Colonic mucosa (tissue), 4 donors: ENCODE measurements at regions not wholly inside any gene's neighbourhood (a gene's known extent, or its start where the extent isn't known, plus 50 kb on each side); places are given as distances from the start of the nearest gene placed in this dataset.

Experiments
- DNase-seq: peaks from one replicate; pipeline ENCODE4 v3.0.0-alpha.2; 2020
- H3K27ac ChIP-seq: fragments of 200-600 bp; one replicate; pipeline ENCODE4 v1.8.0; 2021
- H3K27me3 ChIP-seq: fragments of 200-600 bp; one replicate; pipeline ENCODE4 v1.8.0; 2021
- H3K36me3 ChIP-seq: fragments of 200-600 bp; one replicate; pipeline ENCODE4 v1.8.0; 2021
- H3K4me1 ChIP-seq: fragments of 200-600 bp; one replicate; pipeline ENCODE4 v1.8.0; 2021; ENCODE audit warnings: mild to moderate bottlenecking
- H3K4me3 ChIP-seq: fragments of 200-600 bp; one replicate; pipeline ENCODE4 v1.8.0; 2021
- H3K9ac ChIP-seq, 2 donors: one replicate each; pipeline ENCODE4 v1.7.0; 2013; ENCODE audit warnings: control low read depth in 2 of 2, low read depth in 2 of 2, low read length in 2 of 2
- H3K9me3 ChIP-seq: fragments of 200-600 bp; one replicate; pipeline ENCODE4 v1.8.0; 2021
- intact Hi-C: fragments of 100-400 bp; cut with DNase I; formaldehyde crosslinking; loops from one replicate; pipeline ENCODE4 v1.14.1; 2022
- TF ChIP-seq, protein P1 (sequence below): fragments of 200-600 bp; IDR thresholded peaks from one replicate; pipeline ENCODE4 v1.8.0; 2022; ENCODE audit warnings: antibody characterized with exemption, mild to moderate bottlenecking
- donor health status: healthy.
- donor health status: DM: no; HTN: no; CAD: no.
- donor health status: DM: no; HTN: no; CAD: no.

DNA sequence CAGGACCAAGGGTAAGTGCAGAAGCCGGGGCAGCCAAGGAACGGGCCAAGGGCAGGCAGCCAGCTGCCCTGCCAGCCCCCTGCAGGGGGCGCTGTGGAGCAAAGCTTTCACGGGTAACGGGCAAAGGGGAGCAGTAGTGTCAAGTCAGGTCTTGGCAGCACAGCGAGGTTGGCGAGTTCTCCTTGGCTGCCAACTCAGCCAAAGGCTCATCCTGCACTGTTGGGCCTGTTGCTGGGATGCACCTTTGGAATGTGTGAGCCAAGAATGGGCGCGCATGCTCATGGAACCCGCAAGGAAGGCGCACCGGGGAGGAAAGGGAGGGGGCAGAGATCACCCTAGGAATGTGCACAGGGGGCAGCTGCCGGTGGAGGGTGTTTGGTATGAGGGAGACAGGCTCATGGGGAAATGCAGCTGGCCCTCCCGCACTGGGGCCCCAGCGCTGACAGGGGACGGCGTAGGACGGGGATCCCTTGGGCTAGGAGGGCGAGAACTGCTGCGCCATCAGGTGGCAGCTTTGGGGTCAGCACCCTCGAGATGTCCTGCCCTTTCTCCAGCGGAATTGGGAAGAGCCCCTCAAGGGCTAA is 138.0 kb downstream of the ASCL4 start:
- peak overlapping the region; percentile 9 for H3K4me3 ChIP-seq
- no peaks in the 10 kb centered on the region for H3K4me1 ChIP-seq
- H3K36me3 ChIP-seq, result no peaks in the 10 kb centered on the region
- intact Hi-C loops, result no loop called here
- H3K27ac ChIP-seq, result no peak overlapping the region
- peak; percentile 49 for DNase-seq
- H3K9ac ChIP-seq, result no peak overlapping the region
- no peaks in the 10 kb centered on the region for H3K9me3 ChIP-seq
- TF ChIP-seq, protein P1, sequence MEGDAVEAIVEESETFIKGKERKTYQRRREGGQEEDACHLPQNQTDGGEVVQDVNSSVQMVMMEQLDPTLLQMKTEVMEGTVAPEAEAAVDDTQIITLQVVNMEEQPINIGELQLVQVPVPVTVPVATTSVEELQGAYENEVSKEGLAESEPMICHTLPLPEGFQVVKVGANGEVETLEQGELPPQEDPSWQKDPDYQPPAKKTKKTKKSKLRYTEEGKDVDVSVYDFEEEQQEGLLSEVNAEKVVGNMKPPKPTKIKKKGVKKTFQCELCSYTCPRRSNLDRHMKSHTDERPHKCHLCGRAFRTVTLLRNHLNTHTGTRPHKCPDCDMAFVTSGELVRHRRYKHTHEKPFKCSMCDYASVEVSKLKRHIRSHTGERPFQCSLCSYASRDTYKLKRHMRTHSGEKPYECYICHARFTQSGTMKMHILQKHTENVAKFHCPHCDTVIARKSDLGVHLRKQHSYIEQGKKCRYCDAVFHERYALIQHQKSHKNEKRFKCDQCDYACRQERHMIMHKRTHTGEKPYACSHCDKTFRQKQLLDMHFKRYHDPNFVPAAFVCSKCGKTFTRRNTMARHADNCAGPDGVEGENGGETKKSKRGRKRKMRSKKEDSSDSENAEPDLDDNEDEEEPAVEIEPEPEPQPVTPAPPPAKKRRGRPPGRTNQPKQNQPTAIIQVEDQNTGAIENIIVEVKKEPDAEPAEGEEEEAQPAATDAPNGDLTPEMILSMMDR, result peak; percentile 62
- H3K27me3 ChIP-seq, result no peaks in the 10 kb centered on the region

DNA sequence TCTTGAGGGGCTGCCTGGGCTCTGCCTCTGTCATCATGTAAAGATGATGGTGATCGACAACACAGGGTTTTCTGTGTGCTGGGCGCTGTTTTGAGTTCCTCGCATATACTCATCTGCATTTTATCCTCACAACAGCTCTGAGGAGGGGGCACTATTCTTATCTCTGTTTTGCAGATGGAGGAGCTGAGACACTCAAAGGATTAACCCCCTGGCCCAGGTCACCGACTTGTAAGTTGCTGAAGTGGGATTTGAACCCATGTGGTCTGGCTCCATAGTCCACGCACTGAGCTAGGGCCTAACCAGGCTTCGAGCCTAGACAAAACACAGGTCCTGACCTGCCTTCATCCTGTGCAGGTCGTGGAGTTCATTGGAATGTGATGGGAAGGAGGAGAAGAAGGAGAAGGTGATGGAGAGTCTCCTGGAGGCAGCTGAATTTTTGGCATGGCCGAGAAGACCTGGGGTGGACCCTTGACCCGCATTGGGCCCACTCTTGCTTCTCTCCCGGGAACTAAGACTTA is 140.0 kb downstream of the ASCL4 start:
- TF ChIP-seq, protein P1, result no peak
- no peaks in the 10 kb centered on the region for H3K27me3 ChIP-seq

DNA sequence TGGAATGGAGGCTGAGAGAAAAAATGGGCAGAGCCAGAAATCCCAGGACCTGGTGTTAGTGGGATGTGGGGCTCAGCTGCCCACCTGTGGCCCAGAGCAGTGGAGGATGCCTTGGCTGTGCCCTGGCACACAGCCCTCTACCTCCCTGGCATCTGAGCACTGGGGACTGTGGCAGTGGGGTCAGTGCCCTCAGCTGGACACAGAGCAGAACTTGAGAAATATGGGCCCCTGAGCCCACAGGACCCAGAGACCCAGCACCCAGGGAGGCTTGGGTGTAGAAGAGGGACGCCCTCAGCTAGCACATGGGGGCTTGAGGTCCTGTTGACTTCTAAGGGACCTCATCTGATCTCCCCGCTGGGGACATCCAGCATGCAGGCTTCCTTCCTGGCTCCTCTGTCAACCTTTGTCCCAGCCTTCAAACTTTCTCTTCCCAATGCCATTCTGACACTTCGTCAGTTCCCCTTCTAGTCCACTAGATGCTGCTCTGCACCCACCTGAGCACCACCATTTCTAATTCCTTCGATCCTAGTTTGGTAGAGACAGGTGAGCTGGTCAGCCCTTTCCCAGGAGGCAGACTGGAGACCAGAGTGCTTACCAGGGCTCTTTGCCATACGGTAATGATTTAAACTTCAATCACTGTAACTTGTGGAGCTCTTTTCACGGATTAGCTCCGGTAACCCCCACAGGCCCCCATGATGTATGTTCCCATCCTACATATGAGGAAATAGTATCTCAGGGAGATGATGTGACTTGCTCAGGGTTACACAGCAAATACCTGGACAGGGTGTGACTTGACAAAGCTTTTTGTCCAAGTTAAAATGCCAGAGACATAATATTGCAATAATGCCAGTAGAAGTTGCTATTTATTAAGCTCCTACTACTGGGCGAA is 143.7 kb downstream of the ASCL4 start:
- intact Hi-C loops, result loop anchor here (5.0 kb wide), 1 partner anchor 594 kb away; no protein-coding TSS in a partner anchor
- no peak overlapping the region for H3K4me3 ChIP-seq

More for the DNA sequence above, 140.0 kb downstream of the ASCL4 start:
- no peak for DNase-seq
- no peaks in the 10 kb centered on the region for H3K9me3 ChIP-seq
- intact Hi-C loops, result no loop called here
- H3K27ac ChIP-seq, result no peak overlapping the region
- H3K9ac ChIP-seq, result no peak overlapping the region
- no peak overlapping the region for H3K4me3 ChIP-seq
- H3K36me3 ChIP-seq, result no peaks in the 10 kb centered on the region
- no peaks in the 10 kb centered on the region for H3K4me1 ChIP-seq

DNA sequence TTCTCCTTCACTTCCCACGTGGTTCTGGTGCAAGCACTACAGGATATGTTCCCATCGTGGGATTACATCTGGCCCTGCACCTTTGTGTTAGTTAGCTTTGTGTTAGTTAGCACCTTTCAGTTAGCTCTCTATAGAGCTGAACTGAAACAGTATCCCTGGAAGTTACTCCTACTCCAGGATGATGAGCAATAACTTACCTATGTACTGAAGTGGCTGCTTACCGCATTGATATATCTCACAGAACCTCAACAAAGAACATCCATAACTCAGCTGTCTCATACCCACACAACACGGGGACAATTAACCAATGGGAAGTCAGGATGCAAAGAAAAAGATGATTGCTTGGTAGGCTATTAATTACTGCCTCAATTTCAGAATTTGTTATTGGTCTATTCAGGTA is 146.6 kb downstream of the ASCL4 start:
- H3K9me3 ChIP-seq, result no peaks in the 10 kb centered on the region
- H3K27me3 ChIP-seq, result no peaks in the 10 kb centered on the region
- H3K9ac ChIP-seq, result no peak overlapping the region
- no peaks in the 10 kb centered on the region for H3K4me1 ChIP-seq
- TF ChIP-seq, protein P1, result no peak
- intact Hi-C loops, result no loop called here
- H3K4me3 ChIP-seq, result no peak overlapping the region
- no peak overlapping the region for H3K27ac ChIP-seq
- H3K36me3 ChIP-seq, result no peaks in the 10 kb centered on the region
- DNase-seq, result no peak

More for the DNA sequence above, 143.7 kb downstream of the ASCL4 start:
- no peaks in the 10 kb centered on the region for H3K4me1 ChIP-seq
- no peaks in the 10 kb centered on the region for H3K27me3 ChIP-seq
- no peaks in the 10 kb centered on the region for H3K9me3 ChIP-seq
- H3K36me3 ChIP-seq, result no peaks in the 10 kb centered on the region
- TF ChIP-seq, protein P1, result peak; percentile 24
- no peak overlapping the region for H3K9ac ChIP-seq
- H3K27ac ChIP-seq, result no peak overlapping the region
- no peak for DNase-seq

DNA sequence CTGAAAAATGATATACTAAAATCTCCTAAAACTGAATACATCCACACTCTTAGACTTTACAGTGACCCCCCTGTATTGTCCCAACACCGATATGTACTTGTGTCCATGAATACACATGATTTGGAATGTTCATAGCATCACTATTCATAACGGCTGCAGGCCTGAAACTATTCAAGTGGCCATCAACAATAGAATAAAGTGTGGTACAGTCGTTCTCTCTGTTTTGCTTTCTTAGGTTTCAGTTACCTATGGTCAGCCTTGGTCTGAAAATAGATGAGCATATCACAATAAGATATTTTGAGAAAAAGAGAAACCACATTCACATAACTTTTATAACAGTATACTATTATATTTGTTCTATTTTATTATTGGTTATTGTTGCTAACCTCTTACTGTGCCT is 150.6 kb downstream of the ASCL4 start:
- Histone ChIP-seq H3K4me3 (no peak overlapping the region), H3K9me3 (no peaks in the 10 kb centered on the region), H3K36me3 (no peaks in the 10 kb centered on the region), H3K4me1 (no peaks in the 10 kb centered on the region), H3K27me3 (no peaks in the 10 kb centered on the region), H3K9ac (no peak overlapping the region), H3K27ac (no peak overlapping the region)
- TF ChIP-seq, protein P1, result no peak
- DNase-seq, result no peak
- intact Hi-C loops, result no loop called here
